ENCODE measurements at regions not wholly inside any gene's neighbourhood (a gene's known extent, or its start where the extent isn't known, plus 50 kb on each side); places are given as distances from the start of the nearest gene placed in this dataset.

DNA sequence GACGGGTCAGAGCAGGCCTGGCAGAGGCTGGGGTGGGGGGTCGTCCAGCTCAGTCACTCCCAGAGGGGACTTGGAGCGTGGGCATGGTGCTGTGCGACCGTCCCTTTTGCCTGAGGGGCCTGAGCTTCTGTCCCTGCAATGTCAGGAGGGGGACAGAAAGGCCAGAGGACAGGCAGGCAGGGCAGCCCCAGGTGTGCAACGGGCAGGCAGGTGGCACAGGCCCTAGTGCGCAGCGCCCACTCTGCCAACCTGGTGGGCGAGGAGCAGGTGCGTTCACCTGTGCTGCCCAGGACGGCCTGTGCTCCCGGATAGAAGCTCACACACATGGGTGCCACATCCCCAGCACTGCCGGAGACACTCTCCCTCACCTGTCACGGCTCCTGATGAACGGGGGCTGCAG is 78.7 kb upstream of the SLCO4A1 start:
- DNase-seq = no peak

DNA sequence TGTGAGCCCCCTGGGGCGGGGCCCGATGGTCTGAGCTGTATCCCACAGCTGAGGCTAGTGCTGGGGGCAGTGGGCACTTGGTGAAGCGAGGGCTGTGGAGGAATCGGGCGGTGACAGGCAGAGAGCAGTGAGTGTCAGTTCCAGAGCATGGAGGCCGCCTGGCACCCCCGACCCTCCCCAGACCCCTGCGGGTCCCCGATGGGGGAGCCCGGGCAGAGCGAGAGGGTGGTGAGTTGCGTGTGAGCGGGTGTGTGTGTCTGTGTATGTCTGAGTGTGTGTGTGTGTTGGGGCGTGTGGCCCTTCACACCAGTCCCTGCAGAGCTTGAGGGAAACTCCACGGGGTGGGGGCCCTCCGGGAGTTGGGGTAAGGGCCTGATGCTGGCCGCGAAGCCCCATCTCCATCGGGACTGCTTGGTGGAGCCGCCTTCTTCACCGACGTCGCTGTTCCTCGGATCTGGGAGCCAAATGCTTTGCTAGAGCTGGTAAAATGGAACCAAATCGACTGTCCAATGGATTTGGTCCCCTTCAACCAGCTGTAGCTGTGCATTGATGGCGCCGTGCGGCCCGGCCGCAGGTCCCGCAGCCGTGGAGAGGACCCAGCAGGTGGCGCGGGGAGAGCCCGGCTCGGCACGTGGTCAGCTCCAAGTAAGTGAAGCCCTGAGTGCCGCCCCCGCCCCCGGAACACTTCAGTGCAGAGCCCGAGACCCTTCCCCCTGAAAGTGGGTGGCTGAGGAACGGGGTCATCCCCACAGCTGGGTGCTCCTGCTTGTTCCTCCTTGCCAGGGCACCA is 77.7 kb upstream of the SLCO4A1 start:
- DNase-seq = no peak

GRCh38 chr20:62566266-62566665 is 76.0 kb upstream of the SLCO4A1 start:
- no peak for DNase-seq

- no peak for DNase-seq
Observed at GRCh38 chr20:62566771-62567170, 75.5 kb upstream of the SLCO4A1 start.

DNA sequence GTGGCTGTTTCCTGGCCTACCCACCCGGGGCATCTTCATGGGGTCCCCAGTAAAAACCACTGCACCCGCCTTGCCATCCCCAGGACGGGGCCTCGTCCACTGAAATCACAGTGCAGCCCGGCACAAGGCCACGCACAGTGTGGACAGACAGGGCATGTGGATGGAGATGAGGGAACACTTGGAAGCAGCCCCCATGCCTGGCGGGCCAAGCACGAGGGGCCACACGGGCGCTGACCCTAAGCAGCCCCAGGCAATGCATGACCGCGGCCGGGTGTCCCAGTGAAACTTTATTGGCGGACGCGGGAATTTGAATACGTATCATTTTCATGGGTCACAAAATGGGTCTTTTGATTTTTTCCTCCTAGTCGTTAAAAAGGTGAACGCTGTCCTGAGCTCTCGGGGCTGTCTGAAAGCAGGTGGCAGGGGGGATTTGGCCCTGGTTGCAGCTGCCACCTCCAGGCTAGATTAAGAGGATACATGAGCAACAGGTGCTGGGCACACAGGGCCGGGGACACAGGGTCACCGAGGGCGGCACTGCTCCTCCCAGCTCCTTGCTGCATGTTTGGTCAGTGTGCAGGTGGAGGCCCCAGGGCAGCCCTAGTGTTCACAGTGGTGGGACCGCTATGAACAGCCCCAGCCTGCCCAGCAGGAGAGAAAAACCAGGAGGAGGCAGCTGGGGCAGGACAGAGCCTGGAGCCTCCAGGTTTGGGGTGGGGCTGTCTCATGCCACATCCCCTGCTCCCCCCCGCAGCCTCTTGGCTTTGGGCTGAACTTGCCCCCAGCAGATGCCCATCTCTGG is 74.9 kb upstream of the SLCO4A1 start:
- no peak for DNase-seq

GRCh38 chr20:62568045-62568389 is 74.3 kb upstream of the SLCO4A1 start:
- no peak for DNase-seq

GRCh38 chr20:62569615-62570014 is 72.7 kb upstream of the SLCO4A1 start:
- DNase-seq = no peak

DNA sequence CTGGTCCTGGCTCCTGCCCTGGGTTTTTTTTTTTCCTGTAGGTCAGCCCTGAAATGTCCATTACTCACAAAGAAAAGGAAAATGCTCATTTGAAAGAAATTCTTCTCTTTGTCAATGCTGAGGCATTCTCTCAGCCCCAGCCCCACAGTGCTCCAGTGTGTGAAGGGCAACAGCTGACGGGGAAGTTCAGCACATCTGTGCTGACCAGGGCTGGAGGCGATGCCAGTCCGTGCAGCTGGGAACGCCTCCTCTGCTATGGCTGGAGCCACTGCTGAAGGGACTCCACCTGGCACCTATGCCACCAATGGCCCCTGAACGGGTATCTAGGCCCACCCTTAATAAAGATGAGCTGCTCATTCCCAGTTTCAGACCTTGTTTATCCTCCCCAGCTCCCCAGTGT is 71.9 kb upstream of the SLCO4A1 start:
- DNase-seq = no peak

- DNase-seq = no peak
Observed at GRCh38 chr20:62570897-62571668, 71.2 kb upstream of the SLCO4A1 start.

DNA sequence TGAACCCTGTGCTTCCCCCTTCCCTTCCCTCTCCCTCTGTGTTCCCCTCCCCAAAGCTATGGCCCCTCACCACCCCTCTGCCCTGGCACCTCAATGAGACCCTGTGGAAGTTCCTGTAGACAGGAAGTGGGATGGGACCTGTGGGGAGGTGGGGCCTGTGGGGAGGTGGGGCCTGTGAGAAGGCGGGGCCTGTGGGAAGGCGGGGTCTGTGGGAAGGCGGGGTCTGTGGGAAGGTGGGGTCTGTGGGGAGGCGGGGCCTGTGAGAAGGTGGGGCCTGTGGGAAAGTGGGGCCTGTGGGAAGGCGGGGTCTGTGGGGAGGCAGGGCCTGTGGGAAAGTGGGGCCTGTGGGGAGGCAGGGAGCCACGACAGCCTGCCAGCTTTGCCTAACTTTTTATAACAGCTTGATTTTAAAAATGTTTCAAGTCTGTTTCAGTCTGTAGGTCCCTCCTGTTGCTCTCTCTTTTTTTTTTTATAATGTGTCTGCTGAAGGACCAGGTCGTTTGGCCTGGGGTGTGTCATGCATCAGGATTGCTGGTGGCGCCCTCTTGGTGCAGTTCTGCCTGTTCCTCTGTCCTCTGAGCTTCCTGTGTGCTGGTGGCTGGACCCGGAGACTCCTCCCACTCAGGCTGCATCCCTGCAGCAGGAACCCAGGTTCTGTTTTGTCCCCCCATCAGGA is 70.5 kb upstream of the SLCO4A1 start:
- DNase-seq = no peak

DNA sequence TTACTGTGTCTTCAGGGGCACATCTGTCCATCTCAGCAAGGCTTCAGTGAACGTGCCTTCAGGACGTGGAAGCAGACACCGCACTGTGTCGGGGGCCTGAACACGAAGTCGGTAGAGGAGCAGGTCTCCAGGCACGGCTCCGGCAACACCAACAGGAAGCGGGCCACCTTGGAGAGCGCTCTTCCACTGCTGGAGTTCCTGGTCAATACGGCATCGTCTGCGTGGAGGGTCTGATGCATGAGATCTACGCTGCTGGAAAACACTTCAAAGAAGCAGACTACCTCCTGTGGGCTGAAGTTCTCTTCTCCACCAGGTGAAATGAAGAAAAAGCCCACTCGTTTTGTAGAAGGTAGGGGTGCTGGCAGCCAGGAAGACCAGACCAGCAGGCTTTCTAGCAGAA is 69.3 kb upstream of the SLCO4A1 start:
- DNase-seq = no peak

DNA sequence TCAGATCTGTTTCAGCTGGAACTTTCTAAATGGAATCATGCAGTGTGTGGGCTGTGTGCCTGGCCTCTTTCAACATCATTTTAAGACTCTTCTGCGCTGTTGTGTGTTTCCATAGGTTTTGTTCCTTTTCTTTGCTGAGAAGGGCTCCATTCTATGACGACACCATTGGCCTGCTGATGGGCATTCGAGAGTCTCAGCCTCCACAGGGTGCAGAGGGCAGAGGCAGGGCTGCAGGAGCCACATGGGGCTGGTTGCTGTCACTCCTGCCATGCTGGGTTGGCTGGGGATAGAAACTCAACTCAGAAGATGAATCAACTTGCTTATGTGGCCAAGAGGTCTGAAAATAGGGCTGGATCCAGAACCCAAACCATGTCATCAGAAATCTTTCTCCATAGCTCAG is 68.5 kb upstream of the SLCO4A1 start:
- no peak for DNase-seq

GRCh38 chr20:62574230-62574993 is 67.9 kb upstream of the SLCO4A1 start:
- DNase-seq = no peak

DNA sequence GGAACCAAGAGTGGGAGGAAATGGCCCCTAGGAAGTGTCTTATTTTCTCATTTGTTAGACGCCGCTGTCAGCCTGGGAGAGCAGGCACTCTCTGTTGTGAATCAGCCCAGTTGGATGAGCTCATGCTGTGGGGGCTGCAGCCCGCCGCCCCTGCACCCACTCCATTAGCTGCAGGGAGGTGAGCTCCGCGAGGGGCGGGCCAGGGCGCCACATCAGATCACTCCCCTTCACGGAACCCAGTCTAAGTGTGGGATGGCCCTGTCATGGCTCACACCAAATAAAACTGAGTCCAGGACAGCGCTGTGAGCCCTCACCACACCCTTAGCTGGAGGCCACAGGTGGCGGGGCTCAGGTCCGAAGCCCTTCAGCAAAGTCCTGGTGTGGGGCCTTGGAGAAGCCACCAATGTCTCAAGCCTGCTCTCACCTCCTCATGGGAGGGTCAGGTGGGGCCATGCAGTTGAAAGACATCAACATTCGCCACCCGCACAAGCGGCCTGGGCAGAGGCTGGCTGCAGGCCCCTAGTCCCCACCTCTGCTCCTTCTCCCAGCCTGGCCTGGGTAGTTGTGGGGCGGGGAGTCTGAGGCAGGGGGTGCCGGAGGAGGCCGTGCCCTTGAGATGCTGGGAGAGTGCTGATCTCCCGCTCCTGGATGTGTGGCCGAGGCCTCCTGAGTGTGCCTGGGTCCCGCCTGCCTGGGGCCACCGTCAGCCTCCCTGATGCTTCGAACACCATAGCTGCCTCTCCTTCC is 66.2 kb upstream of the SLCO4A1 start:
- DNase-seq = no peak

DNA sequence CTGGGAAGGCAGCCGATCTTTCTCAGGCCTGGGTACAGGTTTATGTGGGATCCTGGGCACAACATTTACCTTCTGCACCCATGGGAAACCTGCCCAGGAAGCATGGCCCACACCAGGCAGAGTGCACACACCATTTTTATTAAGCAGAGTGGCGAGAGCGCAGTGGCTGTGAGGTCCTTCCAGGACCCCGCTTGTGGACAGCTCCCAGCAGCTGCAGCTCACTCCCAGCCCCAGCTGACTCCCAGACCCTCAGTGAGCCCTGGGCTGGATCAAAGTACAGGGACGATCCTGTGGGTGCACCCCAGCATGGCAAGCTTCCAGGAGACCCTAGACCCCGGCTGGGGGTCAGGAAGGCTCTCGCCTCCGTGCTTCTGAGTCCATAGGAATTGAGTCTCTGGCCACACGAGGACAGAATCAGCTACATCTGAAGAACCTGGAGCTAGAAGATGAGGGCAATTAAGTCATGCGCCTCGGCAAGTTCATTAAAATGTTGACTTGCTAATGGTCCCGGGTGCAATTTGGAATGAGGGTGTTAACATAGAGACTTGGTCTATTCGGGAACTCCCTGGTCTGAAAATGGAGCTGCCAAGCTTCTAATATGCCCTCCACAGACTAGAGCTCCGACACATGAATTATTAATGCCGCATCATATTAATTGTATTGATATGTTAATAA is 65.4 kb upstream of the SLCO4A1 start:
- no peak for DNase-seq

- no peak for DNase-seq
Observed at GRCh38 chr20:62577490-62577836, 64.8 kb upstream of the SLCO4A1 start.

- DNase-seq = no peak
Observed at GRCh38 chr20:62578294-62578897, 63.9 kb upstream of the SLCO4A1 start.

DNA sequence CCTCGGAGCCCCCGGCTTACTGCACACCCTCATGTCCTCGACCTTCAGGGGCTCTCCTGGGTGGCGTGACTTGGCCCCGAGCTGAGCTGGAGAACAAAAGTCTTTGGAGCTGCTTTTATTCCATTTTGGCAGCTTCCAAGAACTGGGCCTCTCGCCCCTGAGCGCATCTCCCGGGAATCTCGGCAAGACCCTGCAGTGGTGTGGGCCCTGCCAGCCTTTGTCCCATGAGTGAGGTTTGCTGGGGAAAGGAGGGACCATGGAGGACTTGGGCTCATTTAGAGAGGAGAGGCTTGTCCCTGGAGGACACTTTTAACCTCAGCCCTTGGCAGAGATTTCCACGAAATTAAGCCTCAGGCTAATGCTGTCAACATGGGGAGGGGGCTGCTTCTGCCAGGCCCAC is 62.3 kb upstream of the SLCO4A1 start:
- DNase-seq = no peak

DNA sequence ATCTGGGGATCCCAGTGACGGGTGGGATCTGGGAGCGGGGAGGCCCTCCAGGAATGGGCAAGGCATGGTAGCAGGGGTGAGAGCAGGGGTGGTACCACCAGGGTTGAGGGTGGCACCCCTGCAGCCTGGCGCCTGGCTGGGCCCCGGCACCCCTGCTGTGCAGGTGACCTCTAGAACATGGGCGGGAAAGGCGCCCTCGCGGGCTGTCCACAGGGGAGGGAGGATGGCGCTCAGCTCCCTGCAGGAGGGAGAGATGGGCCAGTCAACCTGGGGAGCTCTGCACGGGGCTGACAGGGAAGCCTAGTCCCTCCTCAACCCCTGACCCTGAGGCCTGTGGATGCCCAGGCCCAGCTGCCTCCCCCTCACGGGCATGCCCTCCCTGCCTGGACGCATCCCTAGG is 61.6 kb upstream of the SLCO4A1 start:
- no peak for DNase-seq

- DNase-seq = no peak
Observed at GRCh38 chr20:62581308-62581707, 61.0 kb upstream of the SLCO4A1 start.

GRCh38 chr20:62581806-62582205 is 60.5 kb upstream of the SLCO4A1 start:
- no peak for DNase-seq
